ENCODE measurements at regions not wholly inside any gene's neighbourhood (a gene's known extent, or its start where the extent isn't known, plus 50 kb on each side); places are given as distances from the start of the nearest gene placed in this dataset.

DNA sequence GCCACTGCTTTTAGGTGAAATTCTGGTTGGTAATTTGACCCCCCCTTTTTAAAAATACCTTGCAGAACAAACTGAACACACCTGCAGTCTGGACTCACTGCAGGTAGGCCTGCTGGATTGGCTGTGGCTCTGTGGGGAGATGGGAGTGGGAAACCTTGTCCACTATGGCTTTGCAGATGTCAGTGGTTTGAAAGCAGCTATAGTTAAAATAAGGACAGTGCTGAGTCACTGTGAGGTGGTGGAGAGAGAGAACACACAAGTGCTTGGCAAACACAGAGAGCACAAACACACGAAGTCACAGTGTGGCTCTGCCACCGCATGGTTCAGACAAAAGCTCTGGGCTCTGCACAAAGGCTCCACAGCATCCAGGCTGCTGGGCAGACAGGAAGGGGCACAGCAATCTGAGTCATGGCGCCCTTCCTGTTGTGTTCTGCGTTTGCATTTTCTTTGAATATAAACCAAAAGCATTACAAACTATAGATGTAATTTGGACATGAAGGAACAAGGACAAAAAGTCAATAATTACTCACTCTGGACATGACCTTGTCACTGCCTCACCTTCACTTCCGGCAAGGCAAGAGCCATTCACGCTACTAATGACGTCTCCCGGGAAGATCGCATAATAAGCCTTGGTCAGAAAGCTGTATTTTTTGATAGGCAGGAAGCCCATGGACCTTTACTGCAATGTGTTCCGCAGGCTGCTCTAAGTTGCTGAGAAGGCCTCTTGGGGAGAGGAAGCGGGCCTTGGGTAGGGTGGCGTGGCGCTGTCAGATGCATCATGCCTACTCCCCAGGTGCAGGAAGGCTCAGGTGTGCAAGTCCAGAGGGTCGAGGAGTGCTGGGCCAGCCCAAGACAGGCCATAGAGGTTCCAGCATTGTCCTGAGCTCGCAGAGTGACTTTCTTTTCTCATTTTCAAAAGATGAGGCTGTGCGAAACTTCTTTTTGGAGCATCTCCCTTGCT is 60.1 kb upstream of the MED9 start:
- no peak for DNase-seq (ENCODE audit: low read depth in 3 of 3, low spot score in 1 of 3)

GRCh38 chr17:17417718-17418181 is 59.0 kb upstream of the MED9 start:
- DNase-seq (ENCODE audit: low read depth in 3 of 3, low spot score in 1 of 3): no peak

DNA sequence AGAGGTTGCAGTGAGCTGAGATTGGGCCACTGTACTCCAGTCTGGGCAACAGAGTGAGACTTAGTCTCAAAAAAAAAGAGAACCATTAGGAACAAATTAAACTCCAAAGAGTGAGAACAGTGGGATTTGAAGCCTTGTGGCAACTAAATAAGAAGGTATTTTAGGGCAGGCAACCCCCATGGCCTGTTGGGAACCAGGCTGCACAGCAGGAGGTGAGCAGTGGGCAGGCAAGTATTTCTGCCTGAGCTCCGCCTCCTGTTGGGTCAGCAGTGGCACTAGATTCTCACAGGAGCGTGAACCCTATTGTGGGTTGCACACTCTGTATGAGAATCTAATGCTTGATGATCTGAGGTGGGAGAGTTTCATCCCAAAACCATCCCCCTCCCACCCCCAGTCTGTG is 57.6 kb upstream of the MED9 start:
- no peak for DNase-seq (ENCODE audit: low read depth in 3 of 3, low spot score in 1 of 3)

DNA sequence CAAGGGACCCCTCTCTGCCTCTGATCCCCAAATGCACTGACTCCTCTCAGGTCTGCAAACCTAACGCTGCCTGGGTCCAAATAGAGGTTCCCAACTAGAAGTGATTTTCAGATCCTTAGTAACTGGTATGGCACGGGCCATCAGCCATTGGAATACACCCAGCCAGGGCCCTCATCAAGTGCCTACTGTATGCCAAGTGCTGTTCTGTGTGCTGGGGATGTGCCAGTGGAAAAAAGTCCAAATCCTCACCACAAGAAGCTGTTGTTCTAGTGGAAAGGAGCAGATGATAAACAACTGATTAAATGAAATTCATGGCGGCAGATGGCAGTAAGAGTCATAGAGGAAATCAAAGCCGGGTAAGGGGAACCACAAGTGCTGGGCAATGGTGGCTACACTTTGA is 57.2 kb upstream of the MED9 start:
- no peak for DNase-seq (ENCODE audit: low read depth in 3 of 3, low spot score in 1 of 3)

- no peak for DNase-seq (ENCODE audit: low read depth in 3 of 3, low spot score in 1 of 3)
These were observed 56.7 kb upstream of the MED9 start for GRCh38 chr17:17420082-17420481.

- DNase-seq (ENCODE audit: low read depth in 3 of 3, low spot score in 1 of 3): no peak
These were observed 56.1 kb upstream of the MED9 start for GRCh38 chr17:17420561-17421269.

- DNase-seq (ENCODE audit: low read depth in 3 of 3, low spot score in 1 of 3): no peak
These were observed 55.2 kb upstream of the MED9 start for GRCh38 chr17:17421346-17422216.

GRCh38 chr17:17422217-17422610 is 54.6 kb upstream of the MED9 start:
- no peak for DNase-seq (ENCODE audit: low read depth in 3 of 3, low spot score in 1 of 3)

GRCh38 chr17:17422641-17423040 is 54.2 kb upstream of the MED9 start:
- no peak for DNase-seq (ENCODE audit: low read depth in 3 of 3, low spot score in 1 of 3)

DNA sequence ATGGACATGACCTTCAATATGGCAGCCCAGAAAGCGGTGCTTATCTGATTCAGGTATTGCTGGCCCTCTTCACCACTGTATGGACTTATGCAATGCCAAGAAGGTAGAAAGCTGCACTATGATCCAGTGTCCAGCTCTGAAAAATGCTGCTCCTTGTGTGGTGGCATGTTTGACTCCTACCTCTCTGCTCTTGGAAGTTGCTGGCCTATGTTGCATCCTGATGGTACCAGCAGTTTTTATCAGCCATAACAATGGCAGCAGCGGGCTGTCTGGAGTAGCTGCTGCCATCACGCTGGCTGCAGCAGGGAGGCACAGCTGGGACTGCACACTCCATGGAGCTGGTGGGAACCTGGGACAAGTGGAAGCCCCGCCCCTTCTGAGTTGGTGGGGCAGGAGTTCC is 53.1 kb upstream of the MED9 start:
- DNase-seq (ENCODE audit: low read depth in 3 of 3, low spot score in 1 of 3): no peak

DNA sequence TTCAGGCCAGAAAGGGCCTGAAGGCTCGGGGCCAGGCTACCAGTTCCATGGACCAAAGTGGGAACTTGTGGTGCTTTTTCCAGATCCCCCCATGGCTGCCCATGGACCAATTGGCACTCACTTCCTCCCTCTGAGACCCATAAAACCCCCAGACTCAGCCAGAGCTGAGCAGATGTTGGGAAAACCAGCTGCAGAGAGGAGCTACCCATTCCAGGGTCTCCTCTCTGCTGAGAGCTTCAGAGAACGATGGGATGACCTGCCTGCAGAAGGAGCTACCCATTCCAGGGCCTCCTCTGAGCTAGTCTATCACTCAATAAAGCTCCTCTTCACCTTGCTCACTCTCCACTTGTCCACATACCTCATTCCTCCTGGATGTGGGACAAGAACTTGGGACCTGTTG is 52.2 kb upstream of the MED9 start:
- no peak for DNase-seq (ENCODE audit: low read depth in 3 of 3, low spot score in 1 of 3)

DNA sequence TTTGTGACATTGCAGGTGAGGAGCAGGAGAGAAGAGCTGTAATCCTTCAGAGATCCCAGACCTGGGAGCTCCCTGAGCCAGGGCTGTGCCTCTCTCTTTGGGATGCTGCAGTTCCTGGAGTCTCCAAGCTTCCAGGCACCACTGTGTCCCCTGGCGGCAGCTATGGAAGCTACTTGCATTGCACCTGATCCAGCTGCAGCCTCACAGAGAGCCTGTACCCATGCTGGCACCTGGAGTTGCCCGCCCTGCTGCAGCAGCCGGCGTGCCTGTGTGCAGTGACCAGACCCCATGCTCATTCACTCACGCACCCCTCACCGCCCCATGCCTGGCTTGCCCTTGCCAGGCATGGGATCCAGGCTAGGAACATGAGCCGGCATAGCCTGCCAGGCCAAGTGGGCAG is 51.8 kb upstream of the MED9 start:
- no peak for DNase-seq (ENCODE audit: low read depth in 3 of 3, low spot score in 1 of 3)

DNA sequence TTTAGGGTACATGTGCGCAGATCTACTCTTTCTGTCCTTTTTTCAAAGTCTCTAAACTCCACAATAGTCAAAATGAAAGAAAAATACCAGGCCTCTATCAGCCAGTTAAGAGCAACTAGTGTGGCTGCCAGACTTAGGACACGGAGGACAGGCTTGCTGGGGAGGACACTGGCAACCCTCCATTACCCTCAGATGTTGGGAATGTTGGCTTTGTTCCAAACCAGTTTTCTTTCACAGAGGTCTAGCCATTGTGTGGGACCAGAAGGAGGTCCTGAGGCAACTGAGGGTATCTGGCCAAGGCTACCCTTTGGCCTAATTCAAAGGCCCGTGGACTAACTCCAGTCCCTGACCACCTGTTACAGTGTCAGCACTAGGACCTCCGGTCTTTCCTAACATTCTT is 51.2 kb upstream of the MED9 start:
- DNase-seq (ENCODE audit: low read depth in 3 of 3, low spot score in 1 of 3): no peak

DNA sequence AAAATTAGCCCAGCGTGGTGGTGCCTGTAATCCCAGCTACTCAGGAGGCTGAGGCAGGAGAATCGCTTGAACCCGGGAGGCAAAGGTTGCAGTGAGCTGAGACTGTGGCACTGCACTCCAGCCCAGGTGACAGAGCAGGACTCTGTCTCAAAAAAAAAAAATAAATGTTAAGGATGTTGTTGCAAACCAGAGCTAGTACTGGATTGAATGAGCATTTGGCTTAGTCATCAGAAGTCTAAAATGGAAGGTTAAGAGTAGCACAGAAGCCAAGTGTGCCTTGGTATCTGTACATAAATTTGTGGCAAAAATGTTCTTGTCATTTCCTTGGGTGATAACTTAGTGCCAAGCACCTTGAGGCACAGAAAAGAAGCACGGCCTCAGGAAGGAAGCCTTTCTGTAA is 50.6 kb upstream of the MED9 start:
- DNase-seq (ENCODE audit: low read depth in 3 of 3, low spot score in 1 of 3): no peak
